Body of pancreas (tissue), 4 donors: ENCODE measurements at regions not wholly inside any gene's neighbourhood (a gene's known extent, or its start where the extent isn't known, plus 50 kb on each side); places are given as distances from the start of the nearest gene placed in this dataset.

Experiments
- ATAC-seq: fragments of 150-250 bp; one replicate; pipeline ENCODE4 v1.9.1; 2016
- DNase-seq, 4 donors: peaks; one replicate each; pipeline ENCODE4 v3.0.0-alpha.2; 2019
- H3K27ac ChIP-seq, 4 donors: fragments of 200-600 bp; sonication (generic); 1 replicate in 3 of 4; 2 replicates in 1 of 4; pipeline versions ENCODE4 v1.5.1 to v1.6.1; 2016 to 2019; ENCODE audit warnings: mild to moderate bottlenecking in 1 of 4, mixed read lengths in 1 of 4, moderate library complexity in 1 of 4
- H3K27me3 ChIP-seq, 2 donors: fragments of 200-600 bp; sonication (generic); one replicate each; pipeline ENCODE4 v1.6.0; 2016; ENCODE audit warnings: mild to moderate bottlenecking in 1 of 2
- H3K36me3 ChIP-seq, 2 donors: fragments of 200-600 bp; sonication (generic); replicated peaks in 1 of 2; 2 replicates each; pipeline ENCODE4 v1.5.1; 2016; ENCODE audit warnings: low read depth in 2 of 2; ENCODE audit not compliant: insufficient read depth in 1 of 2
- H3K4me1 ChIP-seq: fragments of 200-600 bp; sonication (generic); one replicate; pipeline ENCODE4 v1.6.0; 2016
- H3K4me3 ChIP-seq, 2 donors: fragments of 200-600 bp; sonication (generic); 1 replicate in 1 of 2; 2 replicates in 1 of 2; pipeline ENCODE4 v1.5.1; 2016 to 2019
- H3K9me3 ChIP-seq, 3 donors: fragments of 200-600 bp; sonication (generic); 1 replicate in 2 of 3; 2 replicates in 1 of 3; pipeline ENCODE4 v1.5.1; 2016
- POLR2A ChIP-seq, 3 donors: fragments of 450-650 bp; IDR thresholded peaks; one replicate each; pipeline ENCODE4 v1.6.1; 2016; ENCODE audit warnings: antibody characterized with exemption in 3 of 3, mild to moderate bottlenecking in 2 of 3
- WGBS, 2 donors: methylation state at CpG; one replicate each; pipeline ENCODE4 v1.1.5; 2017; 5-methylcytosine and 5-hydroxymethylcytosine counted together
- intact Hi-C: fragments of 100-400 bp; cut with DNase I; formaldehyde crosslinking; loops from one replicate; pipeline ENCODE4 v1.15.1; 2023
- TF ChIP-seq, protein P1 (sequence below), 7 experiments: fragments of 450-650 bp in 4 of 7; fragments of 200-600 bp in 3 of 7; sonication (generic) in 3 of 7; IDR thresholded peaks; one replicate each; pipeline ENCODE4 v1.5.1; 2016 to 2019; ENCODE audit warnings: antibody characterized with exemption in 7 of 7

DNA sequence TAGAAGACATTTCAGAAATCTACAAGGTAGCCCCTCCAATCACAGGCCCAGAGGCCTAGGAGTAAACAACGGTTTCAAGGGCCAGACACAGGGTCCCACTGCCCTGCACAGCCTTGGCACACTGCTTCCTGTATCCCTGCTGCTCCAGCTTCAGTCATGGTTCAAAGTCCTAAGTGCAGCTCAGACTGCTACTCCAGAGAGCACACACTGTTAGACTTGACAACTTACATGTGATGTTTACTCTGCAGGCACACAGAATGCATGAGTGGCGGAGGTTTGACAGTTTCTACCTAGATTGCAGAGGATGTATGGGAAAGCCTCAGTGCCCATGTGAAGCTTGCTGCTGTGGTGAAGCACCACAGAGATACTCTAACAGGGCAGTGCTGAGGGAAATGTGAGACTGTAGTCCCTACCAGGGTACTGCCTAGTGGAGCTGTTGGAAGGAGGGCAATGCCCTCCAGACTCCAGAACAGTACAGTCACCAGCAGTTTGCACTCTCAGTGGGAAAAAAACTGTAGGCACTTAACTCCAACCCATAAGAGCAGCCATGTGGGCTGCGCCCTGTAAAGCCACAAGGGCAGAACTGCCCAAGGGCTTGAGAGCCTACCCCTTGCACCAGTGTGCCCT lies 270.0 kb downstream of the ZWINT start:
- TF ChIP-seq POLR2A (IDR thresholded peaks at IDR 0.05): no peak
- TF ChIP-seq, protein P1, sequence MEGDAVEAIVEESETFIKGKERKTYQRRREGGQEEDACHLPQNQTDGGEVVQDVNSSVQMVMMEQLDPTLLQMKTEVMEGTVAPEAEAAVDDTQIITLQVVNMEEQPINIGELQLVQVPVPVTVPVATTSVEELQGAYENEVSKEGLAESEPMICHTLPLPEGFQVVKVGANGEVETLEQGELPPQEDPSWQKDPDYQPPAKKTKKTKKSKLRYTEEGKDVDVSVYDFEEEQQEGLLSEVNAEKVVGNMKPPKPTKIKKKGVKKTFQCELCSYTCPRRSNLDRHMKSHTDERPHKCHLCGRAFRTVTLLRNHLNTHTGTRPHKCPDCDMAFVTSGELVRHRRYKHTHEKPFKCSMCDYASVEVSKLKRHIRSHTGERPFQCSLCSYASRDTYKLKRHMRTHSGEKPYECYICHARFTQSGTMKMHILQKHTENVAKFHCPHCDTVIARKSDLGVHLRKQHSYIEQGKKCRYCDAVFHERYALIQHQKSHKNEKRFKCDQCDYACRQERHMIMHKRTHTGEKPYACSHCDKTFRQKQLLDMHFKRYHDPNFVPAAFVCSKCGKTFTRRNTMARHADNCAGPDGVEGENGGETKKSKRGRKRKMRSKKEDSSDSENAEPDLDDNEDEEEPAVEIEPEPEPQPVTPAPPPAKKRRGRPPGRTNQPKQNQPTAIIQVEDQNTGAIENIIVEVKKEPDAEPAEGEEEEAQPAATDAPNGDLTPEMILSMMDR (IDR thresholded peaks at IDR 0.05): no peak
- Histone ChIP-seq H3K27me3 (no peaks in the 10 kb centered on the region), H3K4me3 (no peak overlapping the region), H3K36me3 (no peaks in the 10 kb centered on the region), H3K4me1 (no peaks in the 10 kb centered on the region), H3K27ac (no peak overlapping the region), H3K9me3 (no peaks in the 10 kb centered on the region)
- no peak for DNase-seq
- intact Hi-C loops: no loop called here
- 58 to 68% methylated on average over 3 of the region's 3 CpGs for WGBS, 2 donors
- ATAC-seq: no peak

DNA sequence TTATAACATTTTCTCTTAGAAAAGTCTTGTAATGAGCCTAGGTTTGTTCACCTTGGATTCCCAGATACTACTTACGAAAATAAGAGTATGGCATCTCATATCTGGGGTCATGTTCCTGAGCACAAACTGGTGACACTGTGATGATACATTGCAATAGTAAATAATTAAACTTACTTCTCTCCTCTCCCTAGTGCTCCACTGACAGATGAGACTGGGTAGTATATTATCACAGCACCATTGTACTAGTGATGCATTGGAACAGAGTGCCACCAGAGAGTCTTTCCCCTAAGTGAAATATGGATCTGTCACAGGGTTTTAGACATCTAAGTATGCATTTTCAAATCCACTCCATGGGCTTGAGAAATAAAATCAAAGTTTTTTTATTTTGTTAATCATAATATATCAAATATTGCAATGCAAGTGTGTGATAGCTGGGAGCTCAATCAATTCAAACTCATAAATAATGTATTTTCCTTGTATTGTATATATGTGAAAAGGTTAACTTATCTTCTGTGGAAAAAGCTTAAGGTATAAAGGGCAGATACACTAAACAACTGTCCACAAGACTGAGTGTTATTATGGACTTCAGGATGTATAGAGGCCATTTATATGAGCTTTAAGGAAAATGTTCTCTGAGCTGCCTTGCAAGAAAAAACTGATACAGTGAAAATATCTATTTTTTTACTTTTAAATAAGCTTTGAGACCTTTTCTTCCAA lies 275.5 kb downstream of the ZWINT start:
- Histone ChIP-seq H3K27ac (no peak overlapping the region), H3K36me3 (no peaks in the 10 kb centered on the region), H3K4me3 (no peak overlapping the region), H3K9me3 (no peaks in the 10 kb centered on the region), H3K27me3 (no peaks in the 10 kb centered on the region), H3K4me1 (no peaks in the 10 kb centered on the region)
- no peak for TF ChIP-seq POLR2A (IDR thresholded peaks at IDR 0.05)
- TF ChIP-seq, protein P1 (IDR thresholded peaks at IDR 0.05): no peak
- no peak for DNase-seq
- intact Hi-C loops: no loop called here
- WGBS, 2 donors: 47 to 61% methylated on average over 1 of the region's 1 CpG
- no peak for ATAC-seq

DNA sequence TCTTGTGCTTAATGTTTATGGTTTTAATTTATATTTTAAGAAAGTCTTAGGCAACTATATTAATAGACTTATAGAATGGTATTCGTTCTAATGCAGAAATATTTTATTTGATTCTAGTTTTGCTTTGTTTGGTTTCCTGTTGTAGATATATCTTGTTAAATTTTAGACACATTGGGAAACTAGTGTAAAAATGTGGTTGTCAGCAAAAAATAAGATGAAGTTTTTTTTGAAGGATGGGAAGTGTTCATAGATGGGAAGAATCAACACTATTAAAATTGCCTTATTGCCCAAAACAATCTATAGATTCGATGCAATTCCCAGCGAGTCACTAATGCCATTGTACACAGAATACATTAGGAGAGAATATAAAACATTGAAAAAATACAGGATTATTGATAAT lies 278.9 kb downstream of the ZWINT start:
- H3K36me3 ChIP-seq: no peaks in the 10 kb centered on the region
- no peaks in the 10 kb centered on the region for H3K27me3 ChIP-seq
- intact Hi-C loops: no loop called here
- no peak overlapping the region for H3K27ac ChIP-seq
- no peaks in the 10 kb centered on the region for H3K9me3 ChIP-seq
- WGBS, 2 donors: 61 to 66% methylated on average over 3 of the region's 3 CpGs
- DNase-seq: no peak
- ATAC-seq: no peak
- no peak for TF ChIP-seq POLR2A (IDR thresholded peaks at IDR 0.05)
- TF ChIP-seq, protein P1 (IDR thresholded peaks at IDR 0.05): no peak
- no peaks in the 10 kb centered on the region for H3K4me1 ChIP-seq
- no peak overlapping the region for H3K4me3 ChIP-seq

DNA sequence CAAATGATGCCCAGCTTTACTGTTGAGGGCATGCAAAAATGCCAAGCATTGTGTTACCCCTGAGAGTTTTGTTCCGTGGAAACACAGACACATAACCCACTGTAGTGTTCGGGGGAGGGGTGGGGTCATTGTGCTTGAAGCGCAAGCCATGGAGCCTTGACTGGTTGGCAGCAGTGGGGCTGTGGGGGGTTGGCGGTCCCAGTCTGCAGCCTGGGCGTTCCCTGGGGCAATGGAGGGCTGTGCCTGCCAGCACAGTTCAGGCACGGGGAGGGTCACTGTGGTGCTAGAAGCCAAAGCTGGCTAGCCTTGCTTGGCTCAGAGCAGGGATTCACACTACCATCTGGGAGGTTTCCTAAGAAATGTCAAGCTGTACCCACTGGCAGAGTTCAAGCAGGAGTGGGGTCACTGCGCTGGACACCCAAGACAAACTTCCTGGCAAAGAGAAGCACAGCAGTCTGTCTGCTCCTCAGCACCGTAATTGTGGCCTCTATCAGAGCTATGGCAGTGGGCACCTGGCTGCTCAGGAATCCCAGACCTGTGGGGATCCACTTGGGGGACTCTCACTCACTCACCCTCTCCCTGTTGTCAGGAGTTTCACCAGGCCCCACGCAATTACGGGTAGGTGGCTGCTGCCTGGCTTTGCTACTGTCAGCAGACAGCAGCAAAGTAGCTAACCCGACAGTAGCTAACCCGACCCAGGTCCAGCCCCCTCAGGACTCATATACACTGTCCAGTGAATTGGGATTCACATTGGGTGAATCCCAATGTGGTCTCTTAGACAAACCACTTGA lies 292.4 kb downstream of the ZWINT start:
- no peaks in the 10 kb centered on the region for H3K4me1 ChIP-seq
- H3K36me3 ChIP-seq: no peaks in the 10 kb centered on the region
- H3K27me3 ChIP-seq: no peaks in the 10 kb centered on the region
- no peak for ATAC-seq
- DNase-seq: no peak
- TF ChIP-seq, protein P1 (IDR thresholded peaks at IDR 0.05): no peak
- no peak for TF ChIP-seq POLR2A (IDR thresholded peaks at IDR 0.05)
- 65 to 80% methylated on average over 3 to 12 of the region's 12 CpGs for WGBS, 2 donors
- no peaks in the 10 kb centered on the region for H3K9me3 ChIP-seq
- intact Hi-C loops: no loop called here
- no peak overlapping the region for H3K27ac ChIP-seq
- H3K4me3 ChIP-seq: no peak overlapping the region
